Psoas muscle (tissue), 7 donors: ENCODE measurements at regions not wholly inside any gene's neighbourhood (a gene's known extent, or its start where the extent isn't known, plus 50 kb on each side); places are given as distances from the start of the nearest gene placed in this dataset.

Experiments
- ATAC-seq, 4 donors: fragments of 200-7000 bp; cut with Tn5 transposase; one replicate each; pipeline ENCODE4 v1.9.1; 2020; ENCODE audit warnings: moderate library complexity in 3 of 4, mild to moderate bottlenecking in 2 of 4
- DNase-seq, 2 donors: peaks; one replicate each; pipeline ENCODE4 v3.0.0-alpha.2; 2020
- H3K27ac ChIP-seq: fragments of 200-600 bp; one replicate; pipeline ENCODE4 v1.8.0; 2022
- H3K27me3 ChIP-seq, 3 donors: fragments of 200-600 bp in 1 of 3; one replicate each; pipeline versions ENCODE4 v1.6.1 to v1.8.0; 2013 to 2022; ENCODE audit warnings: low read length in 2 of 3, mild to moderate bottlenecking in 2 of 3, moderate library complexity in 1 of 3; ENCODE audit not compliant: insufficient read depth in 3 of 3
- H3K36me3 ChIP-seq, 2 donors: fragments of 200-600 bp in 1 of 2; one replicate each; pipeline versions ENCODE4 v1.6.1 to v1.8.0; 2013 to 2022; ENCODE audit warnings: low read depth in 1 of 2, mild to moderate bottlenecking in 1 of 2, moderate library complexity in 1 of 2; ENCODE audit not compliant: insufficient read depth in 1 of 2
- H3K4me1 ChIP-seq: fragments of 200-600 bp; one replicate; pipeline ENCODE4 v1.8.0; 2022
- H3K4me3 ChIP-seq: fragments of 200-600 bp; one replicate; pipeline ENCODE4 v1.8.0; 2022; ENCODE audit warnings: mild to moderate bottlenecking
- H3K9me3 ChIP-seq: fragments of 200-600 bp; one replicate; pipeline ENCODE4 v1.8.0; 2022
- CTCF ChIP-seq: fragments of 200-600 bp; IDR thresholded peaks from one replicate; pipeline ENCODE4 v1.8.0; 2022; ENCODE audit warnings: antibody characterized with exemption
- WGBS, 3 donors: extraction: QIAGEN DNeasy Blood & Tissue Kit; methylation state at CpG; one replicate each; pipeline versions ENCODE4 v1.1.6 to v1.1.7; 2013; 5-methylcytosine and 5-hydroxymethylcytosine counted together
- intact Hi-C, 2 donors: fragments of 100-400 bp; cut with DNase I; formaldehyde crosslinking; loops; one replicate each; pipeline versions ENCODE4 v1.11.0 to v1.14.2; 2022
- donor health status: healthy with polysubstance abuse.
- donor health status: DM: no; HTN: no; CAD: no; lungs with moderate emphysema.
- donor health status: Bipolar disorder and iron deficiency.
- donor health status: healthy.
- donor health status: DM: yes; HTN: yes; CAD: no.
- donor health status: DM: no; HTN: no; CAD: no.
- donor health status: DM: yes; HTN: yes; CAD: no.

- DNase-seq: no peak
- Histone ChIP-seq H3K4me1 (peaks cover 6% of the 10 kb centered on the region), H3K27me3 (no peaks in the 10 kb centered on the region), H3K4me3 (no peak overlapping the region), H3K36me3 (no peaks in the 10 kb centered on the region), H3K27ac (no peak overlapping the region), H3K9me3 (no peaks in the 10 kb centered on the region)
- TF ChIP-seq CTCF: no peak
- no peak for ATAC-seq
- intact Hi-C loops: no loop called here
- WGBS, 3 donors: 79 to 92% (median 89%) methylated on average over 4 of the region's 4 CpGs
Measured at GRCh38 chr11:8333376-8333775, 69.7 kb upstream of the LMO1 start.

GRCh38 chr11:8332891-8333290, 69.2 kb upstream of the LMO1 start:
- no peak overlapping the region for H3K27ac ChIP-seq
- ATAC-seq: no peak
- H3K36me3 ChIP-seq: no peaks in the 10 kb centered on the region
- H3K27me3 ChIP-seq: no peaks in the 10 kb centered on the region
- 81 to 88% (median 87%) methylated on average over 12 of the region's 12 CpGs for WGBS, 3 donors
- peaks cover 6% of the 10 kb centered on the region for H3K4me1 ChIP-seq
- intact Hi-C loops: no loop called here
- H3K9me3 ChIP-seq: no peaks in the 10 kb centered on the region
- no peak for TF ChIP-seq CTCF
- no peak for DNase-seq
- no peak overlapping the region for H3K4me3 ChIP-seq

- 90 to 92% (median 92%) methylated on average over 4 of the region's 4 CpGs for WGBS, 3 donors
- Histone ChIP-seq H3K9me3 (no peaks in the 10 kb centered on the region), H3K36me3 (no peaks in the 10 kb centered on the region), H3K4me1 (peaks cover 6% of the 10 kb centered on the region), H3K27ac (no peak overlapping the region), H3K4me3 (no peak overlapping the region), H3K27me3 (no peaks in the 10 kb centered on the region)
- intact Hi-C loops: no loop called here
- ATAC-seq (no peak), DNase-seq (no peak)
- no peak for TF ChIP-seq CTCF
Measured at GRCh38 chr11:8332196-8332595, 68.5 kb upstream of the LMO1 start.

GRCh38 chr11:8331767-8332166, 68.1 kb upstream of the LMO1 start:
- H3K9me3 ChIP-seq: no peaks in the 10 kb centered on the region
- peaks cover 6% of the 10 kb centered on the region for H3K4me1 ChIP-seq
- no peaks in the 10 kb centered on the region for H3K27me3 ChIP-seq
- no peak for TF ChIP-seq CTCF
- ATAC-seq (no peak), DNase-seq (no peak)
- H3K27ac ChIP-seq: no peak overlapping the region
- intact Hi-C loops: no loop called here
- H3K4me3 ChIP-seq: no peak overlapping the region
- no peaks in the 10 kb centered on the region for H3K36me3 ChIP-seq
- WGBS, 3 donors: 88 to 90% (median 88%) methylated on average over 3 of the region's 3 CpGs

GRCh38 chr11:8330896-8331295, 67.2 kb upstream of the LMO1 start:
- Histone ChIP-seq H3K27me3 (no peaks in the 10 kb centered on the region), H3K4me1 (peaks cover 6% of the 10 kb centered on the region), H3K9me3 (no peaks in the 10 kb centered on the region), H3K4me3 (no peak overlapping the region), H3K36me3 (no peaks in the 10 kb centered on the region), H3K27ac (no peak overlapping the region)
- no peak for TF ChIP-seq CTCF
- 59 to 69% (median 60%) methylated on average over 6 of the region's 6 CpGs for WGBS, 3 donors
- intact Hi-C loops: no loop called here
- peak in 1 of 2 donors; percentile 19 for DNase-seq
- no peak for ATAC-seq
